CMK (cell line): ENCODE measurements at regions not wholly inside any gene's neighbourhood (a gene's known extent, or its start where the extent isn't known, plus 50 kb on each side); places are given as distances from the start of the nearest gene placed in this dataset.
"Not testable (repeated sequence)": the region's sequence is repeated elsewhere in the genome, so short reads cannot be mapped to it uniquely, and the experiment has no call there.

Experiments
- DNase-seq: peaks from one replicate; pipeline ENCODE4 v3.0.0-alpha.2; 2010; ENCODE audit warnings: low read depth

GRCh38 chr11:91653079-91653754, 571.4 kb upstream of the FAT3 start:
- DNase-seq = no peak

GRCh38 chr11:91650802-91651201, 573.8 kb upstream of the FAT3 start:
- DNase-seq = no peak

DNA sequence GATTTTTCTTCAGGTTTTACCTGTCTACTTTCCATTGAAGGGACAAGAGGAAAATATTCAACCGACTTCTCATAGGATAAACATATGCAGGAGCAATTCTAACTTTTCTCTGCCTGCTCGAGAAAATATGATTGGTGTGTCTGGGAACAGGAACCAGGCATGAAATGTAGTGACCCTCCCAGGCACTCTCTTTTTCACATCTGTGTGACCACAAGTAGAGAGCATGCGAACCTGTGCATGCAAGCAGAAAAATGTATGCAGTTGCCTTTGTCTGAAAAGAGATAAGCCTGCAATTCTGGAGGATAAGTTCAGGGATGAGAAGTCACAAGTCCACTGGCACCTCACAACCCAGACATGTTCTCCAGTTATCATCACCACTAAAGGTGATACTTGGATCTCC, 583.5 kb upstream of the FAT3 start:
- DNase-seq = no peak

DNA sequence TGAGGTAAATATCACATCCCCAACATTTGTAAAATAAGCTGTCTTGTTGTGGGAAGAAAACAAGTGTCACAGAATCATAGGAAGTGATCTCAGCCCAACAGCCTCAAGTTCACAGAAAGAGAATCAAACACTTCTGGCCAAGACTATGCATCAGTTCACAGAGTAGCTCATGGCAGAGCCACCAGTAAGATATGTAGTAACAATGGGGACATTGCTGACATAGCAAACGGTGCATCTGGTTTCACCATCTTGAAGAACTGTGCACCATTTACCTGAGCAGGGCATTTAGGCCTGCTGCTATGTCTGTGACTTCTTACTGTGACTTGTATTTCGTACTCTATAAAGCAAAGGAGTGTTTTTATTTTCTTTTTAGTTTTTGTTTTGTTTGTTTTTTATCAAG, 585.3 kb upstream of the FAT3 start:
- DNase-seq = no peak

DNA sequence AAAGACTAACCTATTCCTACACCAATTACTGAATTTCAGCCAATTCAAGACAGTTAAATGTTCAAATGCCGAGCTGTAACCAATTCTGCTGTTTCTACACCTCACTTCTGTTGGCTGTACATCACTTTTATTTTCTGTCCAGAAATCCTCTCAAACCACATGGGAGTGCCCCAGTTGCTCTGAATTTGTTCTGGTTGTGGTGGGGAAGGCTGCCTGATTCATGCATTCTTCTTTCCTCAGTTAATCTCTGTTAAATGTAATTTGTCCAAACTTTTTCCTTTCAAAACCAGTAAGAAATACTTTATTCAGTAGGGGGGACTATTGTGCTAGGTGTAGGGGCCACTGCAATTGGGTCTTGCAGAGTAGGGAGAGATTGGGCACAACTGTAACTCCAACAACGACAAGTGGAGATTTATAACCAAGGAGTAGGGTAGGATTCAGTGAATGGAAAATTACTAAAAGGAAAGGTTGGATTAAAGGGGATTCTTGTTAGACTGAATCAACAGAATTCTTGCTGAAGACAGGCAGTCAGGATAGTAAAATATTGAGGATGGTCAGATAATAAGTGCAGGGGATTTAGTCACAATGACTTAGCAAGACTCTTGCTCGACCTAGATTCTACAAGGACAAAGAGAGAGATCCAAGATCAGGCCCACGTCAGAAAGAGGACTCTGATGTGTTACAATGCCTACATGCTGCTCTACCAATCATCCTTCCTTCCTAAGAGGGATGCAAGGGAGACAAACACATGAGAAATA, 593.5 kb upstream of the FAT3 start:
- DNase-seq = no peak

DNA sequence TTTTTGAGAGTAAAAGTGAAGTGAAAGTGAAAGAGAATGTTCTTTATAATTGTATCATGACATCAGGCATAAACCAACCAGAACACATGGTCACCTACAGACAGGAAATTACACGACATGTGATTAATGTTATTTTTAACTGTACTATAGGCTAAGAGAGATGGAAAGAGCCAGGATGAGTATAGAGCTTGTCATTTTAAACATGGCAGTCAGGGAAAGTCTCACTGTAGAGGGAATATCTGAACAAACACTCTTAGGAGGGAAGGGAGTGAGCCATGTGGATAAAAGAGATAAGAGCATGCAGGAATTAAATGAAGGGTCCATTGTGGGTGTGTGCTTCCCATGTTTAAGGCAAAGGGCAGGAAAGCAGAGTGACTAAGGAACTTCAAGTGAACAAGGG, 599.1 kb upstream of the FAT3 start:
- DNase-seq = peak; percentile 5

DNA sequence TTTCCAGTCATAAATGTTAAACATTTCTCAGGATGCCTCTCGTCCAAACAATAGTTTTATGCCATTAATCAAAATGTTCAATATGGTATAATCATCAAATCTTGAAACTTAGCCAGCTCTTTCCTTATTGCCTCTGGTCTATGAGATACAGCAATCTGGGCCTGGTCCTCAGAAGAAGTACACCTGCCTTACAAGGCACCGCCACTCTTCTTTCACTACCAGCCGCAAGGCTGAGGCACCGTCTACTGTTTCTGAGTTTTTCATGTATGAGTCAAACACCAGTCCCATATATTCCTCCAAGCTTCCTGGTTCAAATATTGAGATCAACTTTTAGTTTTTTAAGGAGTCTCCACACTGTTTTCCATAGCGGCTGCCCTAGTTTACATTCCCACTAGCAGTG, 600.6 kb upstream of the FAT3 start:
- no peak for DNase-seq

GRCh38 chr11:91608677-91609076, 615.9 kb upstream of the FAT3 start:
- DNase-seq = no peak

- DNase-seq = no peak
Observed at GRCh38 chr11:91596111-91596510, 628.5 kb upstream of the FAT3 start.

DNA sequence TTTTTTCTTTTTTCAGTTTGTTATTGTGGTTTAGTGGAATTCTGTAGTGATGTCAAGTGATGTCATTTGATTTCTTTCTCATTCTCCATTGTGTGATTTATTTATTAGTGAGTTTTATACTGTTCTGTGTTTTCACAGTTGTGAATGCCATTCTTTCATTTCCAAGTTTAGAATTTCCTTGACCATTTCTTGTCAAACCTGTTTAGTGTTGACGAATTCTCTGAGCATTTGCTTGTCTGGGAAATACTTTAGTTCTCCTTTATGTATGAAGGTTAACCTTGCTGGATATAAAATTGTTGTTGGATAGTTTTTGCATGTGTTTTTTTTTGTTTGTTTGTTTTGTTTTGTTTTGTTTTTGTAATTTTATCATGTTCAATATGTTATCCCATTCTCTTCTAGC, 633.6 kb upstream of the FAT3 start:
- no peak for DNase-seq

DNA sequence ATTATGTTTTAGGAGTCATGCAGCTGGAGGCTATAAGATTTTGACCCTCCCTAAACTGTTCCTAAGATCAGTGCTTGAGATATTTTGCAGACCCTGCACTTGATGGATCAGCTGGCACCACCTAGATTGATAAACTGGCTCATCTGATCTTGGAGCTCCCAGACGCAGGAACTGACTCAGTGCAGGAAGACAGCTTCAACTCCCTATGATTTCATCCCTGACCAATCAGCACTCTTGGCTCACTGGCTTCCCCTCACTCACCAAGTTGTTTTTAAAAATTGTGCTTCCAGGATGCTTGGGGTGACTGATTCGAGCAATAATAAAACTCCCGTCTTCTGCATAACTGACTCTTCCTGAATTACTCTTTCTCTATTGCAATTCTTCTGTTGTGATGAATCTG, 637.5 kb upstream of the FAT3 start:
- no peak for DNase-seq

GRCh38 chr11:91585035-91585801, 639.4 kb upstream of the FAT3 start:
- no peak for DNase-seq

- DNase-seq = no peak
Observed at GRCh38 chr11:91563176-91563575, 661.4 kb upstream of the FAT3 start.

GRCh38 chr11:91560434-91560833, 664.2 kb upstream of the FAT3 start:
- DNase-seq = no peak

DNA sequence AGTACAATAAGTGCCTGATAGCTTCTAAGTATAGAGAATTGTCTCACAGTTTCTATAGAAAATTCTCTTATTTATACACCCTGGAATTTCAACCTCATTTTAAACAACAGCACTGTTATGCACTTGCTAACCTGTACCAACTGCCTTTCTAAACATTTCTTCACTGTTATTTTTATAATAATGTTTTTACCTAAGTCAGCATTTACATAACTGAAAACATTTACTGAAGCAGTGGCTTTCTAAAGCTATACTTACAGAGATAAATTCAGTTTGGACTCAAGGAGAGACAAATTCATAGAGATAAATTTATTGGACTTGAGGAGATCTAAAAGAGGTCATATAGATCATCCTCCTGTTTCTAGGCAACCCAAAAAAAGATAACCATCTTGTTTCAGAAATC, 686.6 kb upstream of the FAT3 start:
- no peak for DNase-seq

DNA sequence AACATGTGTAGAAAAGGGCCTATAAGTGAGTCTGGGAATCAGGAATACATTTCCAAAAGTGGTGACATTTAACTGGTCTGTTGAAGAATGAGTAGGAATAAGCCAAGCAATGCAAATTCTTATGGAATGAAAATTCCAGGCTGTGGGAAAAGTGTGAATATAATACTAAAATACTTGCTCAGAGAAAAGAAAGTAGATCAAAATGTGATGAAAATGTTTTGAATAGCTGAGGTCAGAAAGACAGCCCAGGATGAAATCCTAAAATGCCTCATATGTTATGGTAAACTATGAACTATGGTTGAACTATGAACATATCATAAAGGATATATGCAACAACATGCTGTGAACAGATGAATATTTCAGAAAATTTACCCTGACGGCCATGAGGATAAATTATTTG, 688.3 kb upstream of the FAT3 start:
- no peak for DNase-seq

DNA sequence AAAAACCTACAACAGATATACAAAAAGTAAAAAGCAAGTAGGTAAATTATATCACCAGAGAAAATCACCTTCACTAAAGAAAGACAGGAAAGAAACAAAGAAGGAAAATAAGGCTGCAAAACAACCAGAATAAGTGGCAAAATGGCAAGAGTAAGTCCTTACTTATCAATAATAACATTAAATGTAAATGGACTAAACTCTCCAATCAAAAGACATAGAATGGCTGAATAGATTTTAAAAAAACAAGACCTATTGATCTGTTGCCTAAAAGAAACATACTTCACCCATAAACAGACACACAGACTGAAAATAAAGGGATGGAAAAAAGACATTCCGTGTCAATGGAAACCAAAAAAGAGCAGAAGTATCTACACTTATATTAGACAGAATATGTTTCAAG, 695.7 kb upstream of the FAT3 start:
- no peak for DNase-seq

DNA sequence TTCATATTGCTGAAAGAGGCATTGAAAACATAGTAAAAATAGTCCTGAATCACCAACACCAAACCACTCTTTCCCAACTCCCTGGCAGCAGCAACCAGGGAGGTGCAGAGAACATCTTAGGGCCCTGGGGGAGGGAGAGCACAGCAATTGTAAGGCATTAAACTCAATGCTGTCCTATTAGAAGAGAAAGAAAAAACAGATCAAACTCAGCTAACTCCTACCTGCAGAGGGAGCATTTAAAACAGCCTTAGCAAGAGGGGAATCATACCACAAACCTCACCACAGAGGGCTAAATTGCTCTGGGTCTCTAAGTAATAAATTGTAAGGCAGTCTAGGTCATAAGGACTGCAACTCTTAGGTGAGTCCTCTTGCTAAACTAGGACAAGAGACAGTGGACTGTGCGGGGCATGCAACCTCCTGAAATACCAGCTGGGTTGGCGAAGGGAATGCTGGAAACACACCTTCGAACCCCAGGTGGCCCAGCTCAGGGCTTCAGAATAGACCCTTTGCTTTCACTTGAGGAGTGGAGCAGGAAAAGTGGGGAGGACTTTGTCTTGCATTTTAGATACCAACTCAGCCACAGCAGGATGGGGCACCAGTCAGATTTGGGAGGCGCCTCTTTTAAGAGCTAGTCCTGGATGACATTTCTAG, 697.1 kb upstream of the FAT3 start:
- no peak for DNase-seq

GRCh38 chr11:91513734-91514133, 710.9 kb upstream of the FAT3 start:
- DNase-seq = no peak

DNA sequence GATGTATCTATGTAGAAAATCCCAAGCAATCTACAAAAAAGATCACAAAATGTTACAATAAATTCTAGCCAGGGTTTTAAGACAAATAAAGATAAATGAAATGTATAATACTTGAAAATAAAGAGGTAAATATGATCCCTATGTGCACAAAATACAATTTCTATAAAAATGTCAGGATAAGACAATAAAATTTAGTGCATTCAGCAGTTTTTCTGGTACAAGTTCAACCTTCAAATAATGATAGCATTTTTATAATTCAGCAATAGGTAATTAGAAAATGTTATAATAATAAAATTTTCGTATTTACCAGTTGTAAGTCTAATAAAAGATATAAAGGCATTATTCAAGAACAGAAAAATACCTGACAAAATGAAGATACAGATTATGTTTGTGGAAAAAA, 726.8 kb upstream of the FAT3 start:
- DNase-seq = no peak

DNA sequence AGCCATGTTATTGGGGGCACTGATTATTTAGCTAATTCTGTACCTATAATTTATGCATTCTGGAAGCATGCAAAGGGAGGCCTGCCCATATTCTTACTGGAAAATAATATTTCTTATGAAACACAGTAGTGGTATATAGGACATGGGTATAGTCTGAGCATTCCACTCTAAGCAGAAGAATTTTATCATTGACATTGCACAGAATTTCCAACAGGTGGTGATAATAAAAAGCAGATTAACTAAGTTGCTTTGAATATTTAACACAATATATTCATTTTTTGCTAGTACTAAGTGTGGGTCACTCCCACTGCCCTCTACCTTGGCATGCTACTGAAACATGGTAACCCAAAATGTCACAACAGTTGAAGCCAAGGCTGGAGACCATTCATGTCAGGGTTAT, 728.8 kb upstream of the FAT3 start:
- DNase-seq = no peak

- no peak for DNase-seq
Observed at GRCh38 chr11:91489989-91490388, 734.6 kb upstream of the FAT3 start.

DNA sequence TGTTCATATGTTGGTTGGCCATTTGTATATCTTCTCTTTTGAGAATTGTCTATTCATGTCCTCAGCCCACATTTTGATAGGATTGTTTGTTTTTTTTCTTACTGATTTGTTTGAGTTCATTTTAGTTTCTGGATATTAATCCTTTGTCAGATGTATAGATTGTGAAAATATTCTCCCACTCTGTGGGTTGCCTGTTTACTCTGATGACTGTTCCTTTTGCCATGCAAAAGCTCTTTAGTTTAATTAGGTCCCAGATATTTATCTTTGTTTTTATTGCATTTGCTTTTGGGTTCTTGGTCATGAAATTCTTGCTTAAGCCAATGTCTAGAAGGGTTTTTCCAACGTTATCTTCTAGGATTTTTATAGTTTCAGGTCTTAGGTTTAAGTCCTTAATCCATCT, 740.7 kb upstream of the FAT3 start:
- DNase-seq = not testable (repeated sequence)
